Urinary bladder (tissue), 3 donors: ENCODE measurements at regions not wholly inside any gene's neighbourhood (a gene's known extent, or its start where the extent isn't known, plus 50 kb on each side); places are given as distances from the start of the nearest gene placed in this dataset.

Experiments
- DNase-seq: peaks from one replicate; pipeline ENCODE4 v3.0.0-alpha.2; 2015; ENCODE audit errors: extremely low spot score
- H3K27ac ChIP-seq: one replicate; pipeline ENCODE4 v1.5.1; 2013; ENCODE audit warnings: low read depth, mild to moderate bottlenecking, moderate library complexity
- H3K36me3 ChIP-seq: one replicate; pipeline ENCODE4 v1.6.1; 2013; ENCODE audit warnings: mild to moderate bottlenecking, moderate library complexity; ENCODE audit not compliant: insufficient read depth
- H3K4me1 ChIP-seq: one replicate; pipeline ENCODE4 v1.6.1; 2013; ENCODE audit warnings: mild to moderate bottlenecking, moderate library complexity; ENCODE audit not compliant: insufficient read depth
- H3K4me3 ChIP-seq: one replicate; pipeline ENCODE4 v1.5.1; 2013; ENCODE audit warnings: low read depth, low read length
- WGBS: extraction: QIAGEN DNeasy Blood & Tissue Kit; methylation state at CpG from one replicate; pipeline ENCODE4 v1.1.7; 2013; 5-methylcytosine and 5-hydroxymethylcytosine counted together
- donor health status: healthy with polysubstance abuse.
- donor health status: healthy.

DNA sequence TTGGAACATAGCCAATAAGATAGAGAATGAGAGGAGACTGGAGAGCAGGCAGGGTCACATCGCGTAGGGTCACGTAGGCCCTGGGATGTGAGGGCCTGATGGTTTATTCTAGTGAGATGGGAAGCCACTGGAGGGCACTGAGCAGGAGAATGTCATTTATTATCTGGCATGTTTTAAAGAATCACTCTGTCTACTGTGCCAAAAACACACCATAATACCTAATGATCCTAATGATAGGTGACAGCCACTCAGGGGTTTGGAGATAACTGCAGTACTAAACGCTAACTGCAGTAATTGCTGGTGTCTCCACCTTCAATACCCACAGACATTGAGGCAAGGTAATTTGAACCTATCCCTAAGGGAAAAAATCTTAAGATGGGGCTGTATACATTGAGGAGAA, 185.4 kb downstream of the TTLL7 start:
- no peak overlapping the region for H3K4me3 ChIP-seq
- H3K27ac ChIP-seq = no peak overlapping the region
- 96% methylated on average over 4 of the region's 4 CpGs for WGBS
- DNase-seq = no peak
- H3K36me3 ChIP-seq = no peaks in the 10 kb centered on the region
- H3K4me1 ChIP-seq = no peaks in the 10 kb centered on the region

DNA sequence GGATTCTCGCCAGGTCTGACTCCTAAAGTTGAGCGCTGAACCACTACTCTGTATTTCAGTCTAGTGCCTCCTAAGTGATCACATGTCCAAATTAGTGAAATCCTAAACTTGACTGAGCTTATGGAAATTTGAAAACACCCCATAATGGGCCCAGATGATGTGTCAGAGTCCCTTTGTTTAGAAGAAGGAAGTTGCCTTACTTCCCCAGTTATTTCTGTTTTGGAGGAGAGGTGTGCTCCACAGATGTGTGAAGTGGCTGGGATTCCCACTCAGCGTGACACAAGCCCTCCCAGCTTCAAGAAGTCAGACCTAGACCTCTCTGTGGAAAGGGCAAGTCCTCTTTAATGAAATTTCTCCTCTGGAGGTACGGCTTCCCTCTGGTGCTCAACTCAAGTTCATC, 188.8 kb downstream of the TTLL7 start:
- Histone ChIP-seq H3K4me3 (no peak overlapping the region), H3K36me3 (no peaks in the 10 kb centered on the region), H3K4me1 (no peaks in the 10 kb centered on the region), H3K27ac (no peak overlapping the region)
- WGBS = 89% methylated on average over 4 of the region's 4 CpGs
- no peak for DNase-seq

DNA sequence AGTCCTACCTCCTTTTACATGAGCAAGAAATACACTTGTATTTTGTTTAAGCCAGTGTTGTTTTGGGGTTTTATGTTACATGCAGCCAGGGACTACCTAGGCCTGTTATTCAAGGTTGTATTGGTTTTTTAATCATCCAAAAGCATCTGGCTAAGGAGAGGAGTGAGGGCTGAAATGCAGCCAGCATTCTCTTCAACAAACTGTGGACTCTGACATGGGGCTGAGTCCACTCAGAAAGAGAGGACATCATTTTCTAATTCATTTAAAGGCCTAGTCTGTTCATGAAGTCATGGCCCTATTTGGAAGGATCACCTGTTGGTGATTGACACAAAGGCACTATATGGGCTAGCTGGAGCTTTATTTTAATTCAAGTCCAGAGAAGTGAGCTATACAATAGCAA, 190.4 kb downstream of the TTLL7 start:
- H3K4me1 ChIP-seq = no peaks in the 10 kb centered on the region
- H3K4me3 ChIP-seq = no peak overlapping the region
- H3K36me3 ChIP-seq = no peaks in the 10 kb centered on the region
- no peak overlapping the region for H3K27ac ChIP-seq
- DNase-seq = no peak

DNA sequence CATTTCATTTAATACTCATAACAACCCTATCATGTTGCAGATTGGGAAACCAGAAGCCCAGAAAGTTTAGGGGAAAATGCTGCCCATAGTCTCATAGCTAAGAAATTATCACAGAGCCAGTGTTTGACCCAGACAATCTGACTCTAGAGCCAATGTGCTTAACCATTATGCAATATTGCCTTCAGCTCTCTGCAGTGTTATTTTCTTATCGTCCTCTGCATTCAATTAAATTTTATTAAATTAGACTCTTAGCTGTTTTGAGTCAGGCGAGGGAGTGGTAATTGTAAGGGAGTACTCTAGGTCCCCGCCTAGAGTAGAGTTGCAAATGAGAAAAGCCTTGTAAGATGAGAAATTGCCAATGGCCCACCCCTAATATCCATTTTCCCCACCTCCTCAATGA, 191.1 kb downstream of the TTLL7 start:
- no peaks in the 10 kb centered on the region for H3K36me3 ChIP-seq
- DNase-seq = no peak
- WGBS = 95% methylated on average over 3 of the region's 3 CpGs
- no peak overlapping the region for H3K4me3 ChIP-seq
- H3K27ac ChIP-seq = no peak overlapping the region
- H3K4me1 ChIP-seq = no peaks in the 10 kb centered on the region

DNA sequence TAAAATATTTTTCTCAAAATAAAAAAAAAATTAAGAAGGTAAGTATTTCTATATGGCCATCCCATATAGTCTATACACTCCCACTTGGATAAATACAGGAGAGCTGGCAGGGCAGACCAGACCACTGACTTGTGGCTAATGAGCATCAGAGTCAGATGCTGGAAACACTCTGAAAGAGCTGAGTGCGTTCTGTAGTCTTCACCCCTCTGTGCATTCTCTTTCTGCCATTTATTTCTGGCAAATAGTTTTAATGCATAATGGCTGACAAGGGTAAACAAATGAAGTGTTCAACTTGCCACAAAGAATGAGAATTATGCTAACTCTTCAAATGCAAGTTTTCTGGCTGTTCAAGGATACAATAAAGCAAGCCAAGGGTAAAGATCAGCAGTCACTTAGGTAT, 191.7 kb downstream of the TTLL7 start:
- no peaks in the 10 kb centered on the region for H3K36me3 ChIP-seq
- 89% methylated on average over 1 of the region's 1 CpG for WGBS
- no peak overlapping the region for H3K27ac ChIP-seq
- H3K4me1 ChIP-seq = no peaks in the 10 kb centered on the region
- H3K4me3 ChIP-seq = no peak overlapping the region
- DNase-seq = no peak

DNA sequence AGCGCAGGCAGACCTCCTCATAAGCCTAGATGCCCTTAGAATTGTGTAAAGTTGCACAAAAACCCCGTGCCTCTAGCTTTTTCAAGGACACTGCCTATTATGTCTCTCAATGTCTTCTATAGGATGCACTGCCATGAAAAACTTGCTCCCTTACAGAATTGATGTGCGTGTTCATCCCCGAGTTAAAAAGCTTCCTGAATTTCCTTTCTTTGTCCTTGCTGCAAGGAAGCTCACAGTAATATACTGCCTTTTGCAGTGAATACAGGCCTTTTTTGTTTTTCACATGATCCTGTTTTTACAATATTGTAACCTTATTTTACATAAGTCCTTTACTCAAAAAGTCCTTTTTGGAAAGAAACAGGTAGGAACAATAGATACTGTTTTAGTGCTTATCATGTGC, 193.0 kb downstream of the TTLL7 start:
- H3K4me1 ChIP-seq = no peaks in the 10 kb centered on the region
- WGBS = 92% methylated on average over 4 of the region's 4 CpGs

DNA sequence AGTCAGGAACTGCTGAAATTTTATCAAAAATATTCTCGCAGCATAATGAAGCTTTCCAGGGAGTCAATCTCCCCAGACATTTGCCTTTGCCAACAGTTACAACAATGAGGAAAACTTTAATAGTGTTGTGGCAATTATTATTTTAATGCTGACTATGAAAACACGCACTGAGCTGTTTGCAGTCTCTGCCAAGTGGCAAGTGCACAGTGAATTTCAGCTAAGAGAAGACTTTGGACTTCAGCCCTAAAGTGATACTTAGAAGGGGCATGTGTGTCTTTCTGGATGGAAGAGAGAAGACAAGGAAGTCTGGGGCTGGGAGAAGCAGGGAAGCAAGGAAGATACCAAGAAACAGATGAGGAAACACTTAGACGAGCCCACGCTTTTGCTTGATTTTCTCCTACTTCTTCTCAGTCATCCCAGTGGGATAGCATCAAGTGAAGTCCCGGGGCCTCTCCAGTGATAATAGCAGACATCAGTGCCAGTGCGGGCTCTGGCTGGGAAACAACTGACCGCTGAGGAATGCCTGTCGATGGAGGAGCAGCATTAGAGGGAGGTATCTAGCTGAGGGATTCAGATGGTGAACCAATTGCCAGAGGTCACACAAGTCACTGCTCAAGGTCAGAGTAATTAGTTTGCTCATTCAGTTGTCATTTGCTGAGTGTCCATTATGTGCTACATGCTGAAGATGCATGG, 196.3 kb downstream of the TTLL7 start:
- WGBS = 58% methylated on average over 8 of the region's 8 CpGs
- Histone ChIP-seq H3K4me3 (no peak overlapping the region), H3K27ac (no peak overlapping the region), H3K4me1 (no peaks in the 10 kb centered on the region), H3K36me3 (no peaks in the 10 kb centered on the region)
- no peak for DNase-seq

More for the DNA sequence above, 193.0 kb downstream of the TTLL7 start:
- no peak overlapping the region for H3K4me3 ChIP-seq
- H3K36me3 ChIP-seq = no peaks in the 10 kb centered on the region
- no peak for DNase-seq
- no peak overlapping the region for H3K27ac ChIP-seq

DNA sequence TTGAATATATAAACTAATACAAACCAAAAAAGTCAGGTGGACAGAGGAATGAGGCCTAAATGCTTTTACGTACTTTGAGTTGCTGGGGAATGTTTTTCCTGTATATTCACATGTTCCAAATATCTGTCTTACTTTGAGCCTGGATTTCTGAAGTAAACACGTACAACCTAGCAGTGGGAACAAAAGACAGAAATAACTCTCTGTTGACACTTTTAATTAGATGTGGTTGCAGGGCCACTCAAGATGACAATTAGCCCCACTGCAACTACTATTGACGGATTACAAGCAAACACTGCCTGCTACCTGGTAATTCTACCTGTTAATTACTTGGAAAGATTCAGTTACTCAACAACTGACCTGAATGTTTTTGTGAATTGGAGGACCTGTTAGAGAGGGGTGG, 196.9 kb downstream of the TTLL7 start:
- H3K27ac ChIP-seq = no peak overlapping the region
- no peak overlapping the region for H3K4me3 ChIP-seq
- no peaks in the 10 kb centered on the region for H3K36me3 ChIP-seq
- no peak for DNase-seq
- H3K4me1 ChIP-seq = no peaks in the 10 kb centered on the region
- WGBS = 74% methylated on average over 3 of the region's 3 CpGs

DNA sequence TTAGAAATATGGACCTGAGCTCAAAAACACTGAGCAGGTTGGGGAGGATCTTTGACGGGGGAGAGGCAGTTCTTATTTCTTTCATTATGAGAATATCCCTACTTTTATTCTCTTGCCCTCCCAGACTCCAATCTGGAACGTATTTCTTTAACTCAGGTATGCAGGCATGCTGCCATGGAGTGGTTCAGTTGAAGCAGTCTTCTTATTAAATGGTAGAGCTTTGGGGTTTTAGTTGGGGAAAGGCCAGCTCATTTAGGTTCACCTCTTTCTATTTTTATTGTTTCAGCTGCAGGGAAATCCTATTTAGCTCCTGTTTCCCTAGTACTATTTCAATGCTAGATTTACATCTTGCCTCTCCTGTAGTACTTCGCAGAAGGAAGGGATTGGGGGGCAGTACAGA, 198.9 kb downstream of the TTLL7 start:
- no peak overlapping the region for H3K27ac ChIP-seq
- no peaks in the 10 kb centered on the region for H3K4me1 ChIP-seq
- H3K36me3 ChIP-seq = no peaks in the 10 kb centered on the region
- H3K4me3 ChIP-seq = no peak overlapping the region
- 87% methylated on average over 3 of the region's 3 CpGs for WGBS
- no peak for DNase-seq

DNA sequence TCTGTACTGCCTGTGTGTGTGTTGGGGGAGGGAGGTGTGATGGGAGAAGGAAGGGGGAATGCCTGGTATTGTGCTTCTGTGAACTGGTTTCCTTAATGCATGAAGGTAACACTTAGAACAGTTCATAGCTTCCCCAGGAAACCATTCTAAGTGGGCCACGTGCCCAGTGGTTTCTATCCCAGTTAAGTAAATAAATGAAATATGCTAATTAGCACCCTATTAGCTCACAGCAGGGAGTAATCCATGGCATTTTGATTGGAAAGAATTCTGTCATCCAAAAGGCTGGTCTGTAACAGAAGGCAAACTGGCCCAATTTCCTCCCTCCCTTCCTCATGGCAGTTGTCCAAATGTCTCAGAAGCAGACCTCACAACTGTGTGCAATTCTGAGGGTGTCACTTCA, 199.3 kb downstream of the TTLL7 start:
- Histone ChIP-seq H3K27ac (no peak overlapping the region), H3K36me3 (no peaks in the 10 kb centered on the region), H3K4me3 (no peak overlapping the region), H3K4me1 (no peaks in the 10 kb centered on the region)
- 51% methylated on average over 1 of the region's 1 CpG for WGBS
- DNase-seq = no peak

DNA sequence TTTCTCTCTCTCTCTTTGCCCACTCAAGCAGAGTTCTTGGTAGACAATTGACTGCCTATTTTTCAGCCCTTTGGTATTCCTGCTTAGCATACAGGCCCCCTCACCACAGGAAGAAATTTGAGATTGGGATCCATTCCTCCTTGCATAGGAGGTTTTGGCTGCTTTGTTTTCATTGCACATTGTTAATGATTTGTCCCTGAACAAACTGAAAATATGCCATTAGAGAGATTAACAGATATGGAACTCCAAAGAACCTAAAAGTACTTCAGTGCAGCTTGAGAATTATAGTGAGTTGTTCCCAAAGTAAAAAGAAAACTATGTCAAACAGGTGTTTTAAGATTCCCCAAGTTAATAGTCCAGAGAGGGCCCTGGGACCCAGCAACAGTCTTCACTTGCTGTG, 200.0 kb downstream of the TTLL7 start:
- Histone ChIP-seq H3K27ac (no peak overlapping the region), H3K4me1 (no peaks in the 10 kb centered on the region), H3K4me3 (no peak overlapping the region), H3K36me3 (no peaks in the 10 kb centered on the region)
- DNase-seq = no peak

DNA sequence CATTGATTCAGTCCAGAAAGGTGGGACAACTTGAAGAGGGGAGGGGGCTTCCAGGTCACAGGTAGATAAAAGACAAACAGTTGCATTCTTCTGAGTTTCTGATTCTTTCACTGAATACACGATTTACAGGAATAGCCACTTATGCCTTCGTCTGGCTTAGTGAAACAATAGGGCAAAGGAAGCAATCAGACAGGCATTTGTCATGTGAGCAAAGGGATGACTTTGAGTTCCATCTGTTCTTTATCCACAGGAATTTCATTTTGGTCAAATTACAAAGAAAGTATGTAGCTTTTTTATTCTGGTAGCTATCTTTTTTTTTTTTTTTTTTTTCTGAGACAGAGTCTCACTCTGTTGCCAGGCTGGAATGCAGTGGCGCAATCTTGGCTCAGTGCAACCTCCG, 202.5 kb downstream of the TTLL7 start:
- no peak for DNase-seq
- Histone ChIP-seq H3K4me1 (no peaks in the 10 kb centered on the region), H3K4me3 (no peak overlapping the region), H3K27ac (no peak overlapping the region), H3K36me3 (no peaks in the 10 kb centered on the region)
- 90% methylated on average over 4 of the region's 4 CpGs for WGBS

DNA sequence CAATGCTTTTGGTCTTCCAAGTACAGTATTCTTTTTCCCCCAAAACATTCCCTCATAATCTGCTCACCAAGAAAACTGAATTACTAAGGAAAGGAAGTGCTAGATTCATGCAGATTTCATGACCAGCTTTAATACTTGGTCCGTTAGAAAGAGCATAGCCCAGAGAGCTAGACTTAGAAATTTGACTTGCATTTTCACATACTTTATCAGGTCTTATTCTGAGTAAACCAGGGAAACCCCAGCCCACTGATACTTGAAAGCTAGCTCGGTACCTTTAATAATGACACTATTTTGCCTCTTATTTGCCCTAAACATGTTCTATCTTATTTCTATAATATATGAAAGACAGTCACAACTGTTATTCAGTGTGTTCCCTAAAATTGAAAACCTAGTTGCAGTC, 204.5 kb downstream of the TTLL7 start:
- Histone ChIP-seq H3K4me3 (no peak overlapping the region), H3K36me3 (no peaks in the 10 kb centered on the region), H3K4me1 (no peaks in the 10 kb centered on the region), H3K27ac (no peak overlapping the region)
- WGBS = 95% methylated on average over 2 of the region's 2 CpGs
- DNase-seq = no peak

DNA sequence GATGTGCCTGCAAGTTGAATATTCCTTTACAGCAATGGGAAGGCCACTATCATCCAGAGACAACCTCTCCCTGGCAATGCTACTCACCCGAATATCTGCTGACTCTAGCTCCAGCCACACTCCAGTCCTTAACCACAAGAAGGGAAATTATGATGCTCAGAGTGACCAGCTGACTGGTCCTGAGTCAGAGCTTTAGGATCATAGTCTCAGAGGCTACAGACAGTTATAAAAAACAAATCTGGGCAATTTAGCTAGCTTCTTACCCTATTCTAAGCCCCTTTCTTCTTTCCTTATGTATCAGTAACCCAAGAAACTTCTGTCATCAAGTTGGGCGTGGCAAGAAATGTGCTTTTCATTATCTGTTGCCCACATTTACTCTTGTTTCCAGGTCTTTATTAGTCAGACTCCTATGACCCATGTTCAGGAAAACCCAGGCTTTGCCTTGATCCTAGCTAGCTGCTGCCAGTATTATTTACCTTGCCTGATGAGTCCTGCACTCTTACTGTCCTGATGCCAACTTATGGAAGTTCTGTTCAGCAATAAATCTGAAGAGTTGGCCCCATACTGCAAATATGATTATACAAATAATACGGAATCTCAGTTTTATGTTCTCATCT, 207.0 kb downstream of the TTLL7 start:
- WGBS = 93% methylated on average over 3 of the region's 3 CpGs
- H3K4me1 ChIP-seq = no peaks in the 10 kb centered on the region
- DNase-seq = no peak
- no peak overlapping the region for H3K4me3 ChIP-seq
- no peaks in the 10 kb centered on the region for H3K36me3 ChIP-seq
- H3K27ac ChIP-seq = no peak overlapping the region

DNA sequence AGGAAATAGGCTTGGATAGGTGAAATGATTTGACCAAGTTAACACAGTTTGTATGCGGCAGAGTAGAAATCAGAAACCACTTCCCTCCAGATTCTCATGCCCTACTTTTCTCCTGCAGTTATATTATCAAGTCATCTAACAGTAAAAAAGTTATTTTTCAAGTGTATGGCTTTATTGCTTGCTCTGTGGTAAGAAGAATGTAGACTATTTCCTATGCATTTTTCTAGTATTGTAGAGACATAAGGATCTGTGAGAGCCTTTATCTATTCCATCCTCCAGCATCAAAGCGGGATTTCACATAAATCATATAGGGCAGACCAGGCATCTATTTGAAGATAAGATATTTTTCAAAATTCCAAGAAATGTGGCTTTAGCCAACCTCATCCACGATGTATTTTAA, 208.5 kb downstream of the TTLL7 start:
- H3K4me1 ChIP-seq = no peaks in the 10 kb centered on the region
- WGBS = 86% methylated on average over 3 of the region's 3 CpGs
- DNase-seq = no peak
- no peak overlapping the region for H3K27ac ChIP-seq
- H3K36me3 ChIP-seq = no peaks in the 10 kb centered on the region
- no peak overlapping the region for H3K4me3 ChIP-seq
